GM21723 (cell line): ENCODE measurements at regions not wholly inside any gene's neighbourhood (a gene's known extent, or its start where the extent isn't known, plus 50 kb on each side); places are given as distances from the start of the nearest gene placed in this dataset.

ENCODE experiments used
- ATAC-seq: cut with Tn5 transposase; IDR thresholded peaks from one replicate; pipeline ENCODE4 v1.9.1; 2021; ENCODE audit warnings: mild to moderate bottlenecking, moderate library complexity; ENCODE audit not compliant: unreplicated experiment

DNA sequence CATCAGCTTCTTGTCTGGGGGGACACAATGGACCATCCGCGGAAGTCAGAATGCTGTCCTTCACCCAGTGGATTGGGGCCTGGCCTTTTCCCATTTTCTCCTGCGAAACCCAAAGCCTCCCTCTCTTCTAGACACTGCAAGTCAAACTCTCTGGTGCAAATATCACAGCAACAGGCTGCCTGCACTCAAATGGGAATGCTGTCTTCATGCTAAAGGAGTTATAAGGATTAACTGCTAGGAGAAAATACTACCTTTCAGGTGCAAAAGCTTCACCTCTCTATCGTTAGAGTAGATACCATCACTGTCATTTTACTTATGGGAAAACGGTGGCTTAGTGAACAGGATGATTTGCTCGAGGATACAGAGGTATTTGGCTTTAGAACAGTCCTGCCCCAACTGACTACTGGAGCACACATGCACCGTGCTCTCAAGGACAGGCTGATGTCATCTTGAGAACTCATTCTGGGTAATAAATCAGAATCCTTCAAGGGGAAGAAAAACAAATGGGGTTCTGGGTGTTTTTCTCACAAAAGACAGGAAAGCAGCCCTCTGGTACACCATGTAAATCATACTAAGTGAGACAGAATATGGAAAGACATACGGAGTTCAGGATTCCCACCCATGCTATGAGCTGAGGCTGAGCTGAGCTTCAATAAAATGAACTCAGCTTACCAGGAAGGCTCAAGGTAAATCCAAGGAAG lies 100.9 kb downstream of the SAMD9 start:
- ATAC-seq = no peak

DNA sequence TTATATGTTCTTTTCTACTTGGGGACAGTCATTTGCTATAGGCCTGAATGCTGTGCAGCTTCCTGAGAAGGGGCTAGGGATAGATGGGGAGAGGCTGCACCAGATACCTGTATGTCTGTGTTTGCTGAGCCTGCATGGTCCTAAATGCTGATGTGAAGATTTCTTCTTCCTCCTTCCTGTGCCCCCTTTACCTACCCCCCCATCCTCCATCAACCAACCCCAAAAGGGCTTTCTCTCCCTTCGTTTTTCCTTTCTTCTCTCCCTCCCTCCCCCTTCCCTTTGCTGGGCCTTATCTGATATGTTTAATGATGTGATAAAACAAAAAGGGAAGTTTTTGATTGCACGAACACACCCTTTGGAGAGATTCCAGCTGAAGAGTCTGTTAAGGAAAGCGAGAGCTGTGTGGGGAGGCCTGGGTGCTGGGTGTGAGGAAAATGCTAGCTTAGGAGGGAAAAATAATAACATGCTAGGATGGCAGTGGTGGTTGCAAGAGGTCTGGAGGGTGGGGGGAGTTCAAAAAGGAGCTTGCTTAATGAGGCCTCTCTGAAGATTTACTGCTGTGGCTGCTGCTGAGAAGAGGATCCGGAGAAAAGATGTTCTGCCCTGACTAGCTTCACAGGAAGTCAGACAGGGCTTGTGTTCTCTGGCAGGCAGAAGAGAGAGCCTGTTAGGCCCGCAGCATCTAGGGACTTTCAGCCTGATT lies 101.8 kb downstream of the SAMD9 start:
- ATAC-seq = no peak

DNA sequence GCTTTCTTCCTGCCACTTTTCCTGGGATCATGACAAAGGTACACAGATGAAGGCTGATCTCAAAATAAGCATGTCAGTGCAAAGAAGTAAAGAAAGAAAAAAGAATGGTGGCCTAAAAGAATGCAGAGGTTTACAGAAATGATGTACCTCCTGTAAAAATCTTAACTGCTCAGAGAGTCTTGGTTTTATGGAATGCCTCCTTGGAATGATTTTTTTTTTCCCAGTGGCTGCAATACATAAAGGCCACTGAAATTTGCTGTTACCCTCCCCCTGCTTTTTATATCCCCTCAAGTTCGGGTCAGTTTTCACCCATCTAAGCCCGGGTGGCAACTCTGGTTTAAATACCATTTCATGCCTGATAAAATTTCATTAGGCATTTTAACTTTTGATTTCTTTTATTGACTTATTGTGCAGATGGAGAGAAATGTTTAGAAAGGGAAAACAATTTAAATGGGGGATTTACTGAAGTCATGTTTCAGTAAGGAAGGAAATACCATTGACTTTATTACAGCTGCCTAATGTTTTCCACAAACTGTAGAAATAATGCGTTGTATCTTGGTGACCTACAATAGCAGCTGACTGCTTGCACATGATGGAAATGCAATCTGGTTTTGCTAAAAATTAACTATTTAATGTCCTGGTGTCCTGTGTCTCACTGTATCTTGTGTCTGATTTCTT lies 102.5 kb downstream of the SAMD9 start:
- no peak for ATAC-seq

DNA sequence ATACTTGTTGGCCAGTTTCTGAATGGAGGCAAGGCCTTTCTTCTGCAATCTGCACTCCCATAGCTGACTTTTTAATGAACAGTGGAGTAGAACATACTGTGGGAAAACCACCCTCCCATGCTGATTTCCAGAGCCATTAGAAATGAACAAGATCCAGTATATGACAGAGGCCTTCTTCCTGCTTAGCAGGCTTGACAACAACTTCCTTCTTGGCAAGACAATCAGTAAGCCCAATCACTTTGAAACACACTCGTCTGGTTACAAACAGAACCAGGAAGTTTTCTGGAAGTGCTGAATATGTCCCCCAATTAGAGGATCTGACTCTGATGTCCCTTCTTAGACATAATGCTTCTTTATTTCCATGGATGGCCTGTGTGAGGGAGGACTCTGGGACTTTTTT lies 103.4 kb downstream of the SAMD9 start:
- no peak for ATAC-seq

DNA sequence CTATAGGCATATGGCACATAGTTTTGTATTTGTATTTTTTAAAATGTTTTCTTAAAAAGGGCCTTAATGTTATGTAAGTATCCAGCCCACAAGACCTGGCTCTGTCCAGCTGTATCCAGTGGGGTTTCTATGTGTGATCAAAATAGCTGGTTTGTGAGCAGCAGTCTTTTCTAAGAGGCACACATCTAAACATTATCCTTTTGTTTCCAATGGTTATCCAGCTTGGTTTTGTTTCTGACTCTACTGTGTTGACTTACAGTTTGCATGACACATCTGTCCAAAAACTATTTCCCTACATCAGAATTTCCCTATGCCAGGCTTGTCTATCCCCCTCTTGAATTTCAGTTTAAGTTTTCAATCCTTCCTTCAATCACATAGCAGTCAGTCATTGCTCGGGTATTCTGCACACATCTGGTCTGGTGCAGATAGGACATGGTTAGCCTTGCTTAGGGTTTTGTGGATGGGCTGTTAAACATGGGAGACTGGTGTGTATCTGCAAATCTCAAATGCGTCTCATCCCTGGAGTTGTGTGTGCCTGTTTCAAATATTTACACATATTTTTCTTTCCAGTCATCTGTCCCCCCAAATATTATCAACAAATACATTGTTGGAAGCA lies 104.2 kb downstream of the SAMD9 start:
- no peak for ATAC-seq

DNA sequence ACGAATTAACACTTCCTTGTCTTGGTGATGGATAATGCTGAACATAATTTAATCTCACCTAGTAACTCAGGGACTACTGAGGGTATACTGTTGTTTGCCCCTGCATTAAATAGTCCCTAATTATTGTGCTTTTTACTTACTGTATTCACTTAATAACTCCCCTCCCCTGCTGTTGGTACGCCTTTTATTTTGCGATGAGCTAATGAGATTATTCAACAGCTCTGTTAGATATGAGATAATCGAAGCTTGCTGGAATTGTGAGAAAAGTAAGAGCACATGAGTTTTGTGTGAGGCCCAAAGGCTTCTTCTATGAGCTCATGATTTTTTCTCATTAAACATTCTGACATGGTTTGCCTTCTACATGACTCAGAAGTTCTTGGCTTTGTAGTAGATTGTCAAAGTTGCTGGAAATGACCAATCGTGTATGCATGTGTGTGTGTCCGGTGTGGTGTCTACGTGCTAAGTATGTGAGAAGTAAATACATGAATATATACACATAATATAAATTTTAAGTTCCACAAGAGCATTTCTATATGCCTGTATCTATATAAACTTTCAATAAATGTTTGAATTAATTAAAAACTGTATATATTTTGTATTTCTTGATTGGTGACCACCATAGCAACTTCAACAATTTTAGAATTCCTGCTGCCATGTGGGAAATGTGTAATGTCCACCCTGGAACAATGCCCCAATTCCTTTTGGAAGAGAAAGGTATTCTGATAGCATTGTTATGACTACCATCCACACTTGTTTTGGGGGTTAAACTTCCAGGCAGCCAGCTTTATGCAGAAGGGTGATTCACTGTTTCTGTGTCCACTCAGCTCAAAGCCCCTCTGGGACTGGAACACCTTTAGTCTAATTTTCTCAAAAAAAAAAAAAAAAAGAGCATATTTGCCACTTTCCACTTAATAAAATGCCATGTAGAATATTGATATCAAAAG lies 106.2 kb downstream of the SAMD9 start:
- ATAC-seq = no peak

DNA sequence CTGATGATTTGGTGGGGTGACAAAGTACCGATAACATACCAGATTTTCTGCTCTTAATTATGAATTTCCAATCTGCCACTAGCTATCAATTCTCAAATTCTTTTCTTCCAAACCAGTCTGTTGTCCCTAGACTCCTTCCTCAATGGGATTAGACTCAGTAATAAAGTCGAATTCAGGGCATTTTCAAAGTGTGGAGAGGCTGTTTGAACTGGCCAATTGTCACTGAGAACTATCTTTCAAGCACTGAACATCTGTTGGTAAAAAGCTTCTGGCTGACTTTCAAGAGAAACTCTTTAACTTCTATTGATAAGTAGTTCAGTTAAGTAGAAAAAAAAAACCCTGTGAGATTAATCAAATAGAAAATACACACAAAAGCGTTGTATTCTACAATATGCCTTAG lies 108.9 kb downstream of the SAMD9 start:
- ATAC-seq = no peak

DNA sequence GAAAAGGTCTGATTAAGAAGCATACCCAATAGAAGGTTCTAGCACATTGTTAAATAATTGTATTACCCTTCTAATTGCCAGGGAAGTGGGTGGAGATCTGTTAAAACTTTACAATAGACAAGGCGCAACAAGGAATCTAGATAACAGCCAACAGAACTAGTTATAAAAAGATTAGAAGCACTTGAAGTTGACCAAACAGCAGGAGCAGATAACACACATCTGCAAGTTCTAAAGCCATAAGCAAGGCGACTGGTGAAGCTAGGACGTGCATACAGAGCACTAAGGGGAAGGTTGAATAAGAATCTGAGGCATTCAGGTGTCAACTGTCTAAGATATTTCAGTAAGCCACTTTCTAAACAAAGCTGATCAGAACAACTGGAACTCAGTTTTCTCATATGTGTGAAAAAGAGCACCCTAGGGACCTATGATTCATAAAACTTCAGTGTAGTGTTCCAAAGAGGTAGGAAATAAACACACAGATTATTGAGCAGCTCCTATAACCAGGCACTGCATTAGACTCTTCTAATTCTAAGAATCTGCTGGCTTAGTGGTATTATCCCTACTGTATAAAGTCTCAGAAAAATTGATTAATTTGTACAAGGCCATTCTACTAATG lies 111.2 kb downstream of the SAMD9 start:
- ATAC-seq = no peak

DNA sequence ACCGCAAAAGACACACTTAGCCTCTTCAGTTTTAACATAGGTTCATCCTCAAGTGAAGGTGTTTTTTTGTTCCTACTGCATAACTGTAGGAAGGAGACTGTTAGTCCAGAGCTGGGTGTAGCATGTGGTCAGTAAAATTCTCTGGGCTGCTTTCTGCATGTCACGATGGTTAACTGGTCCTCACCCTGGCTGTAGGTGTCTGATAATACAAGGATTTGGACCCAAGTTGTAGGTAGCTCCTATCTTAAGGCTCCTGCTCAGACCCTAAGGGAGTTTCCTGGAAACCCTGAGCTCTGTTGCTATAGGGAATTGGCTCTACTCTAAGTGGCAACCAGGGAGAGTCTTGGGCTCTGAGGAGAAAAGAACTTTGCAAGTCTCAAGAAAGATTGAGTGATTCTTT lies 112.9 kb downstream of the SAMD9 start:
- no peak for ATAC-seq

DNA sequence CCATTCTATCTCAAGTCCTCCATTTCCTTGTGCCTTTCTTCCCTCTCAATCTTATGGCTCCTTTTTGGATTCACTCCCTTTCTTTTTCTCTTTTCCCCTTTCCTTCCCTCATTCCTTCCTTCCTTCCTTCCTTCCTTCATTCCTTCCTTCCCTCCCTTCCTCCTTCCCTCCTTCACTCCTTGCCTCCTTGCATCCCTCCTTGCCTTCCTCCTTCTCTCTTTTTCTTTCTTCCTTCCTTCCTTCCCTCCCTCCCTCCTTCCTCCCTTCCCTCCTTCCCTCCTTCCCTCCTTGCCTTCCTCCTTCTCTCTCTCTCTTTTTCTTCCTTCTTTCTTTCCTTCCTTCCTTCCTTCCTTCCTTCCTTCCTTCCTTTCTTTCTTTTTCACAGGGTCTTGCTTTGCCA lies 120.1 kb downstream of the SAMD9 start:
- ATAC-seq = no peak

DNA sequence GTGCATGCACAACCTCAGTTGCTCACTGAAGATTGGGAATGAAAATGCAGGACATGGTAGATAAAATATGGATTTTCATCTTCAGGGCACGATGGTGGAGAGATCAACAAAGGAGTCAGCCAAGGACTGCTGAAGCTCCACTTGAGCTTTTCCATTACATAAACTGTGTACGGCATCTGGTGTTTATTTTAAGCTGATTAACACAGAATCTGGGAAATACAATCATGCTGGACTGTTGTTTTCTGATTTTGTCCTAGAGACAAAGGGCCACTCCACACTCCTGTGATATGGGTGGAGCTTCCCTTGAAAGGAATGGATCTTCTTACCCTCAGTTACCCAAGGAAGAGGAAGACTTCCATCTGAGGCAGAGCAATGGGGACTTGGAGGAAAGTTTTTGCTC lies 120.6 kb downstream of the SAMD9 start:
- no peak for ATAC-seq

DNA sequence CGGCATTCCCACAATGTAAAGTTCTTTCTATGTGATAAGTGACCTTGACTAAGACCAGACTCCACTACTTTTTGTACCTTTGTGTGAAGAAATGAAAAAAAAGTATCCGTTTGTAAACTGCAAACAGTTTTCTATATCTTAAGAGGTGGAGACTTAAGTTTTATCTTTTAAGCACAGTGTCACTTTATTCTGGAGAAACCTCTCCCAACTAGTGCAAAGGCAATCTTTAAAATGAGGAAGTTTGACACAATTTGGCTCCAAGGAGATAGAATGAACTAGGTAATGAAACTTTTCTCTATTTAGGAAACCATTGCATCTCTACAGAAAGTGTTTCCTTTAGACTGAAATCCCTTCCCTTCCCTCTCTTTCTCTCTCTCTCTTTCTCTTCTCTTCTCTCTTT lies 122.9 kb downstream of the SAMD9 start:
- ATAC-seq = no peak

DNA sequence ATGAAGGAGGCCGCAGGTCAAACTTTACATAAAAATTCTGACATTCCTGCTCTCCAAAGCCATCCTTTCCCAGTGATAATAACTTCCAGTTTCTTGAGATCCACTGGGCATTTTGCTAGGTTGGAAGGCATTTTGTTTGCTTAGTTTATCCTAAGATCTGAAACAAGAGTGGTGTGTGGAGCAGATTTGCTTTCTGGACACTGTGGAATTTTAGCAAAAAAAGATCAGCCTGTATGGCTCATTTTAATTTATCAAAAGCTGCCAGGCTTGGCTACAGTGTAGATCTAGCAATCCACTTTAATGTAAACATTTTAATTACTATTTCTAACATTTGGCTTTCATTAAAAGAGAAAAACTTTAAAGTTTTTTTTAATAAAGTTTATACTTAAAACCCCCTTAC lies 124.8 kb downstream of the SAMD9 start:
- ATAC-seq = no peak

DNA sequence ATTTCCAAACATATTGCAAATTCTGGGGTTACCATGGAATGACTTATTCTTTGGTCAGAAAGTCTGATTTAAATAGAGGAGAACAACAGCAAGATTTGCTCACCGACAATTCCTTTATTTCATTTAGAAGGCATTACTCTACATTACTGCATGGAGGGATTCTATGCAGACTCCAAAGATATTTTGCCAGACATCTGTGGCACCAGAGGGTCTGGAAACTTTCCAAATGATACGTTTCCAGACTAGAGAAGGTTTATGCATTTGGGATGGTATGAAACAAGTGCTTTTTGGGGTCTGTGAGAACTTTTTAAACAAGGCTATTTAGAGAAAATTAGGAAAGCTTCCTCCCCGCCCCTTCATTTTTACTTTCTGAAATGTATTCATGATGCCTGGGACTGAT lies 125.3 kb downstream of the SAMD9 start:
- ATAC-seq = no peak

DNA sequence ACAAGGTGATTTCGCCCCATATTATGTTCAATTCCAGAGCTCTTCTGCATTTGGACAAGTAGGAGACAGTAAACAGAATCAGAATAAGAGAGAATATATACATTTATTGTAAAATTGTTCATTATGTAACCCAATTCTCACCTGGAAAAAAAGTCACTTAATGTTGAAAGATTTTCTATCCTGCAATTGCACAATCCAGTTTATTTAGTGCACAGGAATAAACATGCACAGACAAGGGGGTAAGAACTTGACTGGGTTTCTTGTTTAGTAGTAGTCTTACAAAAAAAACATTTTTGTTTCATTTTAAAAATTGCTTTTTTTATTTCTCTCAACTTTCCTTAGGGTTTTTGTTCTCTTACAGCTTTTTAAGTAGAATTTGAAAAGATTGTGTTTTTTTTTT lies 126.6 kb downstream of the SAMD9 start:
- no peak for ATAC-seq

DNA sequence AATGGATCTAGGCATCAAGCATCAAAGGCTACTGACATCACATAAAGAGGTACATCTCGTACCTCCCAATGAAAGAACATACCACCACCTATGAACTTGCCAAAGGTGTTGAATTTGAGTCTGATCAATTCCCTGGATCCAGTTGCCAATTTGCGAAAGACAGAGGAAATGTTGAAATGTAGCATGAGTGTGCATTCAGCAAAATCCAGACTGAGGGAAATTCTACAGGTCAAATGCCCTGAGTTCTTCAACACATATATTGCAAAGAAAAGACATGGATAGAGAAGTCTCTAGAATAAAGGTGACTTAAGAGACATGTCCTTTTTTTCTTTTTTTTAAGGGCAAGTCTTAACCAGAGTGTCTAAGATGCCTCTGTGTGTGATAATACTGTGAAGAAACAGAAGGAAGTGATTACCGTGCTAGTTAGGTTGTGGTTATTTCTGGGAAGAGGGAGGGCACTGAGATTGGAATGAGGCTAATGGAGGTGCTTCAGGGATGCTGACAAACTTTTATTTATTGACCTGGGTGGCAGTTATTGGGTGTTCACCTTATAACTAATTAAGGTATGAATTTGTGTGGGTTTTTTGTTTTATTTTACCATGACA lies 128.7 kb downstream of the SAMD9 start:
- no peak for ATAC-seq

DNA sequence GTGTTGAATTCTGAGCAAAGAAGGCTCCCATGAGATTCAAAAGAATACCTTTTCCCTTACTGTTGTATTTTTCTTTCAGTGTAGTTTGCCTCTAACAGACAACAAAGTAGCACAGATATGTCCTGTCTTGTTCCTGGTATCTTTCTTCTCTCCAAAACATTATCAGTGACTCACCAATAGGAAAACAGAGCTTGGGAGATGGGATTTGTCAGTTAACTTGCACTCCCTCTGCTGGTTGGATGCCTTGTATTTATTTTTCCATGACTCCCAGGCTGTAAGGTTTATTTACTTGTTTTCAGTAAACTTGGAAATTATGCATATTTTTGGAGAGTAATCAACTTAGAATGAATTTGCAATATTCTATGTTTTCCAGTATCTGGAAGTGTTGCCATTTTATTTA lies 129.7 kb downstream of the SAMD9 start:
- ATAC-seq = no peak

DNA sequence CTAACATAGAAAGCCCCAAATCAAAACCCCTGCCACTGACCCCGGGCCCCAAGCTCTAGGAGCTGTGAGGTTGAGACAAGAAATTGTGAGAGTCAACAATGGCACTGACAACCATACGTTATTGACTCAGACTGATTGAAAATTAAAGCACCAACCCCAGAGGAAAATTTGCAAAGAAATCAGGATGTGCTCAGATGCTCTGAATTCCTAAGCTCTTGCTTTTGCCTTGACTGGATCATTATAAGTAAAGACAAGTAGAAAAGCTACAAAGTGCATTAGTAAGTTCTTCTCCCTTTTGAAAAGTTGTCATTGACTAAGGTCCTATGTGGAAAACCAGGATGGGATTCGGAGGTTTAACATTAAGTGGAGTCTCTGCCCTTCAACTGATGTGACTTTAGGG lies 130.2 kb downstream of the SAMD9 start:
- no peak for ATAC-seq

DNA sequence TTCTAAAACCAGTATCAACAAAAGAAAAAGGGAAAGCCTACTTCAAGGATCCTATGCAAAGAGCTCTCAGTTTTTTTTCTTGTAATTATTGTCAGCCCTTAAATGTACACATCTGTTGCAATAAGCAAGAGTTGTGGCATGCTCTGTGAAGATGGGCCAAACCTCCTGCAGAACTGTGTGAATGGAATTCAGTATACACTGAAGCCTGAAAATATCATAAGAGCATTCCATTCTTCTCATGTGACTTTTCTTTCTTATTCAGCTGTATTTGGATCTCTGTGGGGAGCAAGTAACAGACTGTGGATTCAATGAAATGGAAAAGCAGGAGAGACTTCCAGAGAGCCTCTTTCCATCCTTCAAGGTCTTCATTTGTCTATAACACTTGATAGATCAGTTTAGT lies 130.7 kb downstream of the SAMD9 start:
- ATAC-seq = no peak

DNA sequence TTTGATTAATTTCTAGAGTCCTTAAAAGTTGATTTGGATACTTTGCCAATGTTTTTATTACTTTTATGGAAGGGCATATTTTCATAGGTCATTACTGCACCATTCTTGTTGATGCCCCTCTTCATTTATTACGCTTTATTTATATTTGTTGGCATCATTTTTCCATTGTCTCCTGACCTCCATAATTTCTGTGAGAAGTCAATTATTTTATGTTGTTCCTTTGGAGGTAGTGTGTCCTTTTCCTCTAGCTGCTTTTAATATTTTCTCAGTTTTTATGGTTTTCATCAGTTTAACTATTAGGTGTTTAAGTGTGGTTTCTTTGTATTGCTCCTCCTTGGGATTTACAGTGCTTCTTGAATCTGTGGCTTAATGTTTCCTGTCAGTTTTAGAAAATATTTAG lies 134.9 kb downstream of the SAMD9 start:
- no peak for ATAC-seq
